ENCODE measurements at regions not wholly inside any gene's neighbourhood (a gene's known extent, or its start where the extent isn't known, plus 50 kb on each side); places are given as distances from the start of the nearest gene placed in this dataset.

DNA sequence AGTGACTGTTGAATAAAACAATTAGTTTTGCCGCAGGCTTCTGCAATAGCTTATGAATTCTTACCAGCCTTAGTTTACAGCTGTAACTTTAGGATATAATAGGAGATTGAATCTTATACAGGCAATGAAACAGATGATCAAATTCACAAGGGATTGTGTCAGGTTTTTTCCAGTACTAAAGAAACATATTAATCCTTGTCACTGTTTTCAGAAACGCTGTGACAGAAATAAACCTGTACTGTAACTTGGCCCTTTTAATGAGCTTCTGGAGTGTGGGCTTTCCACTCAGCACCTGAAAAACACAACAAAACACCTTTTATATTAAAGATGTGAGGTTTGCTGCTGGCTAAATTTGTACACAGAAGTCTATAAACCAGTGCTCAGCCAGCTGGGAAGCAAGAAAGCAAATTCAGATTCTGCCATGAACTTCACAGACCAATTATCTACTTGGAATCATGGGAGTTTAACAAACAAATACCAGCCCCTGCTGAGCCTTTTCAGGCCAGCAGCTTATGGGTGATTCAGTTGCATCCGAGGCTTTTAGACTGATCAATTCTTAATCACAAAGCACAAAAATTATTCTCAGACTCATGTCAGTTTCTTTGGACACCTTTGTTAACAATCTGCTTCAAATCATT lies 109.5 kb downstream of the FOXG1 start:
- no peak overlapping the region for H2AFZ ChIP-seq (ENCODE audit: insufficient read depth, low read depth, low read length, poor library complexity, severe bottlenecking)
- H3K9me3 ChIP-seq (ENCODE audit: control extremely low read depth in 1 of 3, control insufficient read depth in 2 of 3, insufficient read depth in 1 of 3, low read length in 2 of 3): peaks cover 0 to 5% (median 0%) of the 10 kb centered on the region in 3 donors
- H4K20me1 ChIP-seq (ENCODE audit: control insufficient read depth, insufficient read depth, low read length, poor library complexity, severe bottlenecking): no peaks in the 10 kb centered on the region
- no peak for TF ChIP-seq EZH2 (IDR thresholded peaks at IDR 0.05; ENCODE audit: borderline replicate concordance, insufficient read depth, low read depth, low read length, poor library complexity, severe bottlenecking)
- TF ChIP-seq, protein P1, sequence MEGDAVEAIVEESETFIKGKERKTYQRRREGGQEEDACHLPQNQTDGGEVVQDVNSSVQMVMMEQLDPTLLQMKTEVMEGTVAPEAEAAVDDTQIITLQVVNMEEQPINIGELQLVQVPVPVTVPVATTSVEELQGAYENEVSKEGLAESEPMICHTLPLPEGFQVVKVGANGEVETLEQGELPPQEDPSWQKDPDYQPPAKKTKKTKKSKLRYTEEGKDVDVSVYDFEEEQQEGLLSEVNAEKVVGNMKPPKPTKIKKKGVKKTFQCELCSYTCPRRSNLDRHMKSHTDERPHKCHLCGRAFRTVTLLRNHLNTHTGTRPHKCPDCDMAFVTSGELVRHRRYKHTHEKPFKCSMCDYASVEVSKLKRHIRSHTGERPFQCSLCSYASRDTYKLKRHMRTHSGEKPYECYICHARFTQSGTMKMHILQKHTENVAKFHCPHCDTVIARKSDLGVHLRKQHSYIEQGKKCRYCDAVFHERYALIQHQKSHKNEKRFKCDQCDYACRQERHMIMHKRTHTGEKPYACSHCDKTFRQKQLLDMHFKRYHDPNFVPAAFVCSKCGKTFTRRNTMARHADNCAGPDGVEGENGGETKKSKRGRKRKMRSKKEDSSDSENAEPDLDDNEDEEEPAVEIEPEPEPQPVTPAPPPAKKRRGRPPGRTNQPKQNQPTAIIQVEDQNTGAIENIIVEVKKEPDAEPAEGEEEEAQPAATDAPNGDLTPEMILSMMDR (IDR thresholded peaks at IDR 0.05): no peak
- no peak overlapping the region for H3K4me2 ChIP-seq (replicated peaks; ENCODE audit: low read depth, low read length, poor library complexity, severe bottlenecking)
- intact Hi-C loops (cut with micrococcal nuclease): no loop called here
- POLR2A ChIA-PET: no interaction called here
- no peaks in the 10 kb centered on the region for H3K9me3 Mint-ChIP-seq (ENCODE audit: insufficient read depth)
- no peak overlapping the region for H3K9ac ChIP-seq (ENCODE audit: low read length)
- DNase-seq (no peak), ATAC-seq (ENCODE audit: low read depth) (no peak)
- H3K27ac Mint-ChIP-seq: no peak overlapping the region
- CTCF ChIA-PET: no interaction called here
- 25% methylated on average over 1 of the region's 3 CpGs for WGBS (ENCODE audit: insufficient coverage)
- H3K4me3 Mint-ChIP-seq: no peak overlapping the region
- H3K79me2 ChIP-seq (ENCODE audit: control insufficient read depth, insufficient read depth, low read length): no peaks in the 10 kb centered on the region
- H3K27me3 Mint-ChIP-seq: no peaks in the 10 kb centered on the region
- H3K4me1 Mint-ChIP-seq: no peaks in the 10 kb centered on the region
- H3K27me3 ChIP-seq (replicated peaks in 1 of 4; ENCODE audit: control extremely low read depth in 1 of 4, control insufficient read depth in 3 of 4, insufficient read depth in 4 of 4, low read length in 3 of 4): no peaks in the 10 kb centered on the region
- no peak overlapping the region for H3K4me3 ChIP-seq (ENCODE audit: control extremely low read depth in 1 of 5, extremely low read depth in 1 of 5, insufficient read depth in 1 of 5, low read depth in 2 of 5, low read length in 4 of 5)
- no peak overlapping the region for H3K27ac ChIP-seq (ENCODE audit: low read length in 2 of 2)
- no peaks in the 10 kb centered on the region for H3K36me3 ChIP-seq (replicated peaks in 1 of 2; ENCODE audit: control extremely low read depth in 1 of 2, control insufficient read depth in 1 of 2, extremely low read depth in 1 of 2, insufficient read depth in 2 of 2, low read length in 1 of 2)
- H3K4me1 ChIP-seq (ENCODE audit: control insufficient read depth in 2 of 2, insufficient read depth in 2 of 2, low read length in 2 of 2): no peaks in the 10 kb centered on the region

DNA sequence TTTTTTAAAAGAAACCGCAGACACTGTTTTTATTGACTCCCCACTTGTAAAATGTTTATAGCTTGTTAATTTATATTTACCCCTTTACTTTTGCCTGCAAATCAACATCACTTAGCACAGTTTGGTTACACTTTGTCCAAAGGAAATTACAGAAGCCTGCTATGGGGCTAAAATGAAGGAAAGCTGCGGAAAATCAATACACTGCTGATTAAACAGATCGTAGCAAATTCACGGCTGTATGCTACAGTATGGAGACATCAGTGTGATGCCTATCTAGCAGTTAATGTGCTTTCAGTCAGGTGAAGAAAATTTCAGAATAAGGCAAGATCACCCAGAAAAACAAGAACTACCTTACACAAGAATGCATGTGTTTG lies 110.0 kb downstream of the FOXG1 start:
- Histone ChIP-seq H4K20me1 (ENCODE audit: control insufficient read depth, insufficient read depth, low read length, poor library complexity, severe bottlenecking) (no peaks in the 10 kb centered on the region), H3K9me3 (ENCODE audit: control extremely low read depth in 1 of 3, control insufficient read depth in 2 of 3, insufficient read depth in 1 of 3, low read length in 2 of 3) (peaks cover 0 to 4% (median 0%) of the 10 kb centered on the region in 3 donors), H3K36me3 (replicated peaks in 1 of 2; ENCODE audit: control extremely low read depth in 1 of 2, control insufficient read depth in 1 of 2, extremely low read depth in 1 of 2, insufficient read depth in 2 of 2, low read length in 1 of 2) (no peaks in the 10 kb centered on the region), H3K4me2 (replicated peaks; ENCODE audit: low read depth, low read length, poor library complexity, severe bottlenecking) (no peak overlapping the region), H3K9ac (ENCODE audit: low read length) (no peak overlapping the region), H3K4me1 (ENCODE audit: control insufficient read depth in 2 of 2, insufficient read depth in 2 of 2, low read length in 2 of 2) (no peaks in the 10 kb centered on the region), H2AFZ (ENCODE audit: insufficient read depth, low read depth, low read length, poor library complexity, severe bottlenecking) (no peak overlapping the region), H3K4me3 (ENCODE audit: control extremely low read depth in 1 of 5, extremely low read depth in 1 of 5, insufficient read depth in 1 of 5, low read depth in 2 of 5, low read length in 4 of 5) (no peak overlapping the region), H3K27me3 (replicated peaks in 1 of 4; ENCODE audit: control extremely low read depth in 1 of 4, control insufficient read depth in 3 of 4, insufficient read depth in 4 of 4, low read length in 3 of 4) (no peaks in the 10 kb centered on the region), H3K79me2 (ENCODE audit: control insufficient read depth, insufficient read depth, low read length) (no peaks in the 10 kb centered on the region), H3K27ac (ENCODE audit: low read length in 2 of 2) (no peak overlapping the region)
- ATAC-seq (ENCODE audit: low read depth): no peak
- TF ChIP-seq, protein P1 (IDR thresholded peaks at IDR 0.05): no peak
- no peak for TF ChIP-seq EZH2 (IDR thresholded peaks at IDR 0.05; ENCODE audit: borderline replicate concordance, insufficient read depth, low read depth, low read length, poor library complexity, severe bottlenecking)
- no peak for DNase-seq
- H3K27ac Mint-ChIP-seq: no peak overlapping the region
- POLR2A ChIA-PET: no interaction called here
- no peaks in the 10 kb centered on the region for H3K4me1 Mint-ChIP-seq
- CTCF ChIA-PET: no interaction called here
- no peaks in the 10 kb centered on the region for H3K9me3 Mint-ChIP-seq (ENCODE audit: insufficient read depth)
- intact Hi-C loops (cut with micrococcal nuclease): no loop called here
- H3K4me3 Mint-ChIP-seq: no peak overlapping the region
- H3K27me3 Mint-ChIP-seq: no peaks in the 10 kb centered on the region
- no CpG with 5 or more reads among the region's 4 CpGs for WGBS (ENCODE audit: insufficient coverage)

All from B cell (primary cell).